ENCODE measurements at regions not wholly inside any gene's neighbourhood (a gene's known extent, or its start where the extent isn't known, plus 50 kb on each side); places are given as distances from the start of the nearest gene placed in this dataset.
A peak's percentile ranks its signal among the peaks of the same experiment; 100 is the strongest.

GRCh38 chr13:40178130-40178529 lies 488.3 kb downstream of the FOXO1 start:
- no peak for DNase-seq

- no peak for DNase-seq
Measured at GRCh38 chr13:40179445-40180281, 486.8 kb downstream of the FOXO1 start.

GRCh38 chr13:40180776-40181175 lies 485.7 kb downstream of the FOXO1 start:
- no peak for DNase-seq

- DNase-seq: no peak
Measured at GRCh38 chr13:40181203-40181845, 485.1 kb downstream of the FOXO1 start.

- DNase-seq: no peak
Measured at GRCh38 chr13:40182591-40182990, 483.9 kb downstream of the FOXO1 start.

GRCh38 chr13:40185414-40185813 lies 481.0 kb downstream of the FOXO1 start:
- DNase-seq: no peak

GRCh38 chr13:40186041-40186440 lies 480.4 kb downstream of the FOXO1 start:
- no peak for DNase-seq

GRCh38 chr13:40186626-40187323 lies 479.7 kb downstream of the FOXO1 start:
- DNase-seq: no peak

- no peak for DNase-seq
Measured at GRCh38 chr13:40187324-40187795, 479.1 kb downstream of the FOXO1 start.

GRCh38 chr13:40187841-40188591 lies 478.4 kb downstream of the FOXO1 start:
- DNase-seq: no peak

- DNase-seq: no peak
Measured at GRCh38 chr13:40189426-40189825, 477.0 kb downstream of the FOXO1 start.

- DNase-seq: no peak
Measured at GRCh38 chr13:40189898-40190630, 476.4 kb downstream of the FOXO1 start.

- DNase-seq: no peak
Measured at GRCh38 chr13:40190641-40191100, 475.8 kb downstream of the FOXO1 start.

- no peak for DNase-seq
Measured at GRCh38 chr13:40191186-40191980, 475.1 kb downstream of the FOXO1 start.

GRCh38 chr13:40192452-40192851 lies 474.0 kb downstream of the FOXO1 start:
- no peak for DNase-seq

GRCh38 chr13:40192858-40193257 lies 473.6 kb downstream of the FOXO1 start:
- DNase-seq: no peak

GRCh38 chr13:40193286-40194223 lies 472.9 kb downstream of the FOXO1 start:
- peak; percentile 78 for DNase-seq

GRCh38 chr13:40194224-40194806 lies 472.1 kb downstream of the FOXO1 start:
- DNase-seq: no peak

- DNase-seq: no peak
Measured at GRCh38 chr13:40197049-40197448, 469.4 kb downstream of the FOXO1 start.
